Common myeloid progenitor, CD34-positive (primary cell): ENCODE measurements at regions not wholly inside any gene's neighbourhood (a gene's known extent, or its start where the extent isn't known, plus 50 kb on each side); places are given as distances from the start of the nearest gene placed in this dataset.
"Not testable (repeated sequence)": the region's sequence is repeated elsewhere in the genome, so short reads cannot be mapped to it uniquely, and the experiment has no call there.

Experiments used
- CTCF ChIA-PET: fragments of 350-600 bp; sonication (Branson Sonifier 250); formaldehyde crosslinking; loops from one replicate; lab custom pipeline; 2021; ENCODE audit warnings: antibody characterized with exemption; lab: Charles Lee
- POLR2A ChIA-PET: fragments of 350-600 bp; sonication (Branson Sonifier 250); formaldehyde crosslinking; loops from one replicate; lab custom pipeline; 2021; ENCODE audit warnings: antibody characterized with exemption; lab: Charles Lee
- DNase-seq, 3 donors: peaks; one replicate each; pipeline versions ENCODE4 v3.0.0 to v3.0.0-alpha.2; 2013
- H3K27ac ChIP-seq, 2 experiments: 1 replicate in 1 of 2; 2 replicates in 1 of 2; pipeline ENCODE4 v1.7.0; 2013; ENCODE audit warnings: inconsistent platforms in 2 of 2, low read length in 2 of 2, mild to moderate bottlenecking in 2 of 2, low read depth in 1 of 2, moderate library complexity in 1 of 2; ENCODE audit not compliant: severe bottlenecking in 2 of 2, insufficient read depth in 1 of 2, poor library complexity in 1 of 2
- H3K27me3 ChIP-seq, 5 experiments: replicated peaks in 2 of 5; 1 replicate in 3 of 5; 2 replicates in 2 of 5; pipeline versions ENCODE4 v1.6.1 to v1.7.0; 2013; ENCODE audit warnings: low read length in 4 of 5, mild to moderate bottlenecking in 2 of 5, moderate library complexity in 2 of 5, inconsistent platforms in 1 of 5; ENCODE audit not compliant: insufficient read depth in 5 of 5, control insufficient read depth in 4 of 5
- H3K36me3 ChIP-seq, 4 experiments: 1 replicate in 2 of 4; 2 replicates in 2 of 4; pipeline versions ENCODE4 v1.6.1 to v1.7.0; 2013; ENCODE audit warnings: low read length in 3 of 4, control low read depth in 1 of 4, mild to moderate bottlenecking in 1 of 4; ENCODE audit not compliant: control insufficient read depth in 4 of 4, insufficient read depth in 4 of 4
- H3K4me1 ChIP-seq, 4 experiments: 1 replicate in 3 of 4; 2 replicates in 1 of 4; pipeline versions ENCODE4 v1.6.1 to v1.7.1; 2013; ENCODE audit warnings: low read length in 3 of 4, mild to moderate bottlenecking in 3 of 4, control low read depth in 1 of 4, inconsistent platforms in 1 of 4, moderate library complexity in 1 of 4; ENCODE audit not compliant: control insufficient read depth in 4 of 4, insufficient read depth in 4 of 4; ENCODE audit errors: control extremely low read depth in 1 of 4
- H3K4me3 ChIP-seq, 7 experiments: 1 replicate in 4 of 7; 2 replicates in 3 of 7; pipeline versions ENCODE4 v1.5.1 to v1.7.0; 2013; ENCODE audit warnings: mild to moderate bottlenecking in 7 of 7, low read length in 6 of 7, moderate library complexity in 6 of 7, inconsistent platforms in 2 of 7, low read depth in 2 of 7, control low read depth in 1 of 7; ENCODE audit not compliant: insufficient read depth in 4 of 7, control insufficient read depth in 1 of 7; ENCODE audit errors: extremely low read depth in 1 of 7
- H3K9me3 ChIP-seq, 5 experiments: 1 replicate in 4 of 5; 2 replicates in 1 of 5; pipeline versions ENCODE4 v1.6.1 to v1.7.1; 2013; ENCODE audit warnings: low read length in 4 of 5, mild to moderate bottlenecking in 2 of 5, inconsistent platforms in 1 of 5, low read depth in 1 of 5, moderate library complexity in 1 of 5; ENCODE audit not compliant: control insufficient read depth in 4 of 5, insufficient read depth in 2 of 5; ENCODE audit errors: control extremely low read depth in 1 of 5
- WGBS: methylation state at CpG from one replicate; pipeline ENCODE4 v1.1.5; 2013; ENCODE audit not compliant: insufficient coverage; 5-methylcytosine and 5-hydroxymethylcytosine counted together

- H3K4me3 ChIP-seq, result no peak overlapping the region
- no peak overlapping the region for H3K27ac ChIP-seq
- WGBS, result 96% methylated on average over 4 of the region's 6 CpGs
- CTCF ChIA-PET, result interaction anchor here (0.6 to 1.6 kb wide), 3 partner anchors 25 to 271 kb away, joined by 3 to 6 read pairs (median 3); no protein-coding TSS in a partner anchor
- POLR2A ChIA-PET, result no interaction called here
- no peak for DNase-seq
- H3K4me1 ChIP-seq, result peaks cover 8 to 19% (median 16%) of the 10 kb centered on the region in 4 experiments
- H3K27me3 ChIP-seq, result no peaks in the 10 kb centered on the region
- no peaks in the 10 kb centered on the region for H3K9me3 ChIP-seq
- H3K36me3 ChIP-seq, result no peaks in the 10 kb centered on the region
Measured at GRCh38 chr1:244296447-244296846, 155.3 kb downstream of the ADSS2 start.

- H3K4me1 ChIP-seq, result peaks cover 2 to 13% (median 9%) of the 10 kb centered on the region in 4 experiments
- 100% methylated on average over 3 of the region's 3 CpGs for WGBS
- H3K36me3 ChIP-seq, result no peaks in the 10 kb centered on the region
- H3K27me3 ChIP-seq, result no peaks in the 10 kb centered on the region
- ChIA-PET CTCF (interaction anchor here (0.9 to 3.3 kb wide), 7 partner anchors 8 to 953 kb away, joined by 3 to 18 read pairs (median 4); no protein-coding TSS in a partner anchor), POLR2A (no interaction called here)
- no peak for DNase-seq
- H3K27ac ChIP-seq, result no peak overlapping the region
- no peaks in the 10 kb centered on the region for H3K9me3 ChIP-seq
- no peak overlapping the region for H3K4me3 ChIP-seq
Measured at GRCh38 chr1:244297087-244297486, 154.6 kb downstream of the ADSS2 start.

GRCh38 chr1:244297616-244298015 lies 154.1 kb downstream of the ADSS2 start:
- Histone ChIP-seq H3K4me3 (no peak overlapping the region), H3K4me1 (peaks cover 0 to 13% (median 9%) of the 10 kb centered on the region in 4 experiments), H3K9me3 (no peaks in the 10 kb centered on the region), H3K36me3 (no peaks in the 10 kb centered on the region), H3K27ac (no peak overlapping the region), H3K27me3 (no peaks in the 10 kb centered on the region)
- no peak for DNase-seq
- ChIA-PET POLR2A (no interaction called here), CTCF (interaction anchor here (0.5 to 3.3 kb wide), 8 partner anchors 8 to 954 kb away, joined by 3 to 18 read pairs (median 4); no protein-coding TSS in a partner anchor)
- WGBS, result 93% methylated on average over 6 of the region's 7 CpGs

- not testable (repeated sequence) for H3K36me3 ChIP-seq, DNase-seq, H3K27me3 ChIP-seq, H3K4me3 ChIP-seq, H3K27ac ChIP-seq, H3K9me3 ChIP-seq
- no CpG with 5 or more reads among the region's 12 CpGs for WGBS
- peaks cover 0 to 24% (median 11%) of the 10 kb centered on the region in 4 experiments for H3K4me1 ChIP-seq
- POLR2A ChIA-PET, result interaction anchor here (1.3 kb wide), 1 partner anchor 24 kb away, joined by 4 read pairs; no protein-coding TSS in a partner anchor
- CTCF ChIA-PET, result interaction anchor here (1.2 to 3.3 kb wide), 7 partner anchors 10 to 956 kb away, joined by 3 to 18 read pairs (median 10); no protein-coding TSS in a partner anchor
Measured at GRCh38 chr1:244300029-244300375, 151.7 kb downstream of the ADSS2 start.

GRCh38 chr1:244301595-244302130 lies 150.0 kb downstream of the ADSS2 start:
- no peak for DNase-seq
- H3K4me3 ChIP-seq, result no peak overlapping the region
- peaks cover 0 to 20% (median 9%) of the 10 kb centered on the region in 4 experiments for H3K4me1 ChIP-seq
- ChIA-PET POLR2A (no interaction called here), CTCF (interaction anchor here (1.2 kb wide), 1 partner anchor 23 kb away, joined by 3 read pairs; no protein-coding TSS in a partner anchor)
- no peaks in the 10 kb centered on the region for H3K9me3 ChIP-seq
- no peaks in the 10 kb centered on the region for H3K27me3 ChIP-seq
- WGBS, result 100% methylated on average over 1 of the region's 5 CpGs
- H3K36me3 ChIP-seq, result no peaks in the 10 kb centered on the region
- H3K27ac ChIP-seq, result no peak overlapping the region

GRCh38 chr1:244302876-244303609 lies 148.7 kb downstream of the ADSS2 start:
- WGBS, result 94% methylated on average over 8 of the region's 11 CpGs
- Histone ChIP-seq H3K27ac (peak overlapping the region in 1 of 2 experiments; percentile 65), H3K36me3 (peaks cover 0 to under 1% (median 0%) of the 10 kb centered on the region in 4 experiments), H3K9me3 (peaks cover 0 to 6% (median 0%) of the 10 kb centered on the region in 5 experiments), H3K4me3 (no peak overlapping the region), H3K27me3 (no peaks in the 10 kb centered on the region), H3K4me1 (peaks cover 0 to 20% (median 9%) of the 10 kb centered on the region in 4 experiments)
- ChIA-PET POLR2A (no interaction called here), CTCF (interaction anchor here (1.4 to 2.6 kb wide), 2 partner anchors 13 to 30 kb away, joined by 3 to 9 read pairs; no protein-coding TSS in a partner anchor)
- no peak for DNase-seq
